GM12875 (cell line): ENCODE measurements at regions not wholly inside any gene's neighbourhood (a gene's known extent, or its start where the extent isn't known, plus 50 kb on each side); places are given as distances from the start of the nearest gene placed in this dataset.

Experiments
- H3K4me3 ChIP-seq: one replicate; pipeline ENCODE4 v1.5.1; 2011; ENCODE audit warnings: low read depth, low read length, control low read depth
- CTCF ChIP-seq: IDR thresholded peaks from 2 replicates; pipeline ENCODE4 v1.5.1; 2011; ENCODE audit warnings: low read depth, mild to moderate bottlenecking, control low read depth, inconsistent platforms, low read length, moderate library complexity, borderline replicate concordance; ENCODE audit not compliant: insufficient read depth

GRCh38 chr6:114435985-114436384 is 93.2 kb upstream of the HS3ST5 start:
- H3K4me3 ChIP-seq, result no peak overlapping the region
- TF ChIP-seq CTCF, result no peak

- no peak for TF ChIP-seq CTCF
Observed at GRCh38 chr6:114432400-114432799, 89.6 kb upstream of the HS3ST5 start.

GRCh38 chr6:114431641-114432040 is 88.8 kb upstream of the HS3ST5 start:
- no peak overlapping the region for H3K4me3 ChIP-seq
- no peak for TF ChIP-seq CTCF

More at GRCh38 chr6:114432400-114432799, 89.6 kb upstream of the HS3ST5 start:
- H3K4me3 ChIP-seq, result no peak overlapping the region

- TF ChIP-seq CTCF, result no peak
- H3K4me3 ChIP-seq, result no peak overlapping the region
Observed at GRCh38 chr6:114430534-114431124, 87.8 kb upstream of the HS3ST5 start.

GRCh38 chr6:114428341-114428740 is 85.5 kb upstream of the HS3ST5 start:
- TF ChIP-seq CTCF, result no peak
- no peak overlapping the region for H3K4me3 ChIP-seq

GRCh38 chr6:114421199-114421598 is 78.4 kb upstream of the HS3ST5 start:
- H3K4me3 ChIP-seq, result no peak overlapping the region
- TF ChIP-seq CTCF, result no peak

GRCh38 chr6:114419175-114419574 is 76.4 kb upstream of the HS3ST5 start:
- H3K4me3 ChIP-seq, result no peak overlapping the region
- no peak for TF ChIP-seq CTCF
